ENCODE measurements at regions not wholly inside any gene's neighbourhood (a gene's known extent, or its start where the extent isn't known, plus 50 kb on each side); places are given as distances from the start of the nearest gene placed in this dataset.

DNA sequence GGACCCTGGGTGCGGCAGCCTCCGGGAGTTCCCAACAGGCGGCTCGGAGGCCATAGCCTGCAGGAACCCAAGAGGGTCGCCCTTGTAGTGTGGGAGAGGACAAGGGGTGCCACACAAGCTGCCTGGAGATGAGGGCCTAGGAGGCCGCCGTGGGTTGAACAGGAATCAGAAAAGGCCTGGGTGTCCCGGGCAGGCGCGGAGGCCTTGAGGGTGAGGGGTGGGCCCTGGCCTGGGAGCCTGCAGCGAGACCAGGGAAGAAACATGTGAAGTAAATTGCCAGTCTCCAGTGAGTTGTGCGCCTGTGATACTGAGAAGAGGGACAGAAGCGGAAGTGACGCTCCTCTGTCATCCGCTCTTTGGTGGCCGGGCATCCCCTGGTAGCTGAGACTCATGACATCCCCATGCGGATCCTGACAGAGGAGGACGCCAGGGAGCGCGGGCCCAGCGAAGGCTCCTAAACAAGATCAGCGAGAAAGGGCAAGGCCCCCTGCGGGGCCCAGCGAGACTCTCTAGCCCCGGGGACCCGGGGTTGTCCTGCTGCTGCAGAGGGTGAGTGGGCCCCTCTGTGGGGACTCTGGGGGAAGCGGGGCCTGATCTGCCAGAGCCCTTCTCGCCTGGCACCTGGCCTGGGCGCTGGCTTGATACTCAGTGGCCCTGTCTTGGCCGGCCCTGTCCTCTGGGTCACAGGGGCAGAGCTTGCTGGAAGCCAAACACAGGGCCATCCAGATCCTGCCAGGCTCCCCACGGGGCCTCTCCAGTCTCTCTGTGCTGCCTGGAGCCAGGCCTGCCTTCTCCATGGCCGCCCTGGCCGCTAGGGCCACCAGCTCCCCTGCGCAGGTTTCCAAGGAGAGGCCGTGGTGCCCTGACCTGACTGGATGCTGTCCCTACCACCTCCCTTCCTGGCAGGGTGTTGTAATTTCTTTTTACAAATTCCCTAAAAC lies 788.4 kb downstream of the TLE4 start:
- Histone ChIP-seq H3K4me1 (ENCODE audit: control insufficient read depth, insufficient read depth, low read length, poor library complexity, severe bottlenecking) (no peaks in the 10 kb centered on the region), H3K27ac (ENCODE audit: low read depth, low read length, severe bottlenecking) (no peak overlapping the region)

GRCh38 chr9:80359291-80359690 lies 787.5 kb downstream of the TLE4 start:
- H3K4me3 ChIP-seq (ENCODE audit: extremely low read depth, insufficient read depth, low read length, poor library complexity, severe bottlenecking), result no peak overlapping the region
- H3K9me3 ChIP-seq (ENCODE audit: control insufficient read depth, low read length), result no peaks in the 10 kb centered on the region
- H3K4me1 ChIP-seq (ENCODE audit: control insufficient read depth, insufficient read depth, low read length, poor library complexity, severe bottlenecking), result no peaks in the 10 kb centered on the region
- 92 to 100% methylated on average over 9 of the region's 11 CpGs for WGBS, 2 experiments (ENCODE audit: insufficient coverage in 2 of 2)
- no peak overlapping the region for H3K27ac ChIP-seq (ENCODE audit: low read depth, low read length, severe bottlenecking)
- no peaks in the 10 kb centered on the region for H3K36me3 ChIP-seq (ENCODE audit: control insufficient read depth, insufficient read depth, low read length)

More for the DNA sequence above, 788.4 kb downstream of the TLE4 start:
- H3K9me3 ChIP-seq (ENCODE audit: control insufficient read depth, low read length), result no peaks in the 10 kb centered on the region
- H3K36me3 ChIP-seq (ENCODE audit: control insufficient read depth, insufficient read depth, low read length), result no peaks in the 10 kb centered on the region
- no peak overlapping the region for H3K4me3 ChIP-seq (ENCODE audit: extremely low read depth, insufficient read depth, low read length, poor library complexity, severe bottlenecking)
- WGBS, 2 experiments (ENCODE audit: insufficient coverage in 2 of 2), result 93% methylated on average over 32 to 35 of the region's 35 CpGs

- no CpG with 5 or more reads among the region's 2 CpGs for WGBS, 2 experiments (ENCODE audit: insufficient coverage in 2 of 2)
- no peak overlapping the region for H3K27ac ChIP-seq (ENCODE audit: low read depth, low read length, severe bottlenecking)
- H3K9me3 ChIP-seq (ENCODE audit: control insufficient read depth, low read length), result no peaks in the 10 kb centered on the region
- H3K36me3 ChIP-seq (ENCODE audit: control insufficient read depth, insufficient read depth, low read length), result no peaks in the 10 kb centered on the region
- H3K4me3 ChIP-seq (ENCODE audit: extremely low read depth, insufficient read depth, low read length, poor library complexity, severe bottlenecking), result no peak overlapping the region
- no peaks in the 10 kb centered on the region for H3K4me1 ChIP-seq (ENCODE audit: control insufficient read depth, insufficient read depth, low read length, poor library complexity, severe bottlenecking)
These were observed 781.2 kb downstream of the TLE4 start for GRCh38 chr9:80352967-80353366.

DNA sequence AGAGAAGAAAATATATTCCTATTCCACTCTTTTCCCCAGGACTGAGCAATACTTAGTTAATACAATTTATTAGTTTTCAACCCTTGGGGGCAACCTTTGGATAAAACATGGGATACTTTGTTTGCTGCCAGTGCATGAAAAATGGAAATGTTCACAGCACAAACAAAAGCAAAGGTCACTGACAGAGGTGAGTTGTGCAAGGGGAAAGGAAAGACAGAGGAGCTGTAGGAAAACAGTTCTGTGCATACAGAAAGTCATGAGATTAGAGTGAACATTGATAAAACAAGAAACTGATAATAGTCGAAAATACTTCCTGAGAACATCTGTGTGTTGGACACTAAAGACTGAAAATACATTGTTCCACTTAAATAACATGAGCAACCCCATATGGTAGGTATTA lies 779.8 kb downstream of the TLE4 start:
- H3K4me1 ChIP-seq (ENCODE audit: control insufficient read depth, insufficient read depth, low read length, poor library complexity, severe bottlenecking), result no peaks in the 10 kb centered on the region
- H3K4me3 ChIP-seq (ENCODE audit: extremely low read depth, insufficient read depth, low read length, poor library complexity, severe bottlenecking), result no peak overlapping the region
- WGBS, 2 experiments (ENCODE audit: insufficient coverage in 2 of 2), result no CpG with 5 or more reads among the region's 1 CpG
- no peaks in the 10 kb centered on the region for H3K36me3 ChIP-seq (ENCODE audit: control insufficient read depth, insufficient read depth, low read length)
- H3K9me3 ChIP-seq (ENCODE audit: control insufficient read depth, low read length), result no peaks in the 10 kb centered on the region
- no peak overlapping the region for H3K27ac ChIP-seq (ENCODE audit: low read depth, low read length, severe bottlenecking)

DNA sequence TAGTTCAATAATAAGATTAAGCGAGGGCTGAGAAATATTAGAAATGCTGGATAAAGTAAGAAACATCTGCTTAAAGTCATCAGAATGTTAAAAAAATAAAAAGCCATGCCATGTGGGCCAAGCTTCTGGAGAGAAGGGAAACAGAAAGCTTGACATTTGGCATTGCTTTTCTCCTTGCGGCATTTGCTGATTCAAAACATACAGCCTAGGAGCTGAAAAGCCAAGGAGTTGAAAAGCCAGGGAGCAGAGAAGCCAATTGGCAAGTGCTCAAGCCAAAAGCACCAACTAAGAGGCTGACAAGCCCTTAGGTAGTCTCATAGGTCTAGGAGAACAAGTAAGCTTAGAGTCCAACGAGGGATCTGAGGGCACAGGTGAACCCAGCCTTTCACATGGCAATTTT lies 754.3 kb downstream of the TLE4 start:
- no peaks in the 10 kb centered on the region for H3K36me3 ChIP-seq (ENCODE audit: control insufficient read depth, insufficient read depth, low read length)
- H3K4me1 ChIP-seq (ENCODE audit: control insufficient read depth, insufficient read depth, low read length, poor library complexity, severe bottlenecking), result no peaks in the 10 kb centered on the region
- no peak overlapping the region for H3K4me3 ChIP-seq (ENCODE audit: extremely low read depth, insufficient read depth, low read length, poor library complexity, severe bottlenecking)
- WGBS, 2 experiments (ENCODE audit: insufficient coverage in 2 of 2), result 85 to 86% methylated on average over 2 to 3 of the region's 3 CpGs
- H3K9me3 ChIP-seq (ENCODE audit: control insufficient read depth, low read length), result no peaks in the 10 kb centered on the region
- H3K27ac ChIP-seq (ENCODE audit: low read depth, low read length, severe bottlenecking), result no peak overlapping the region

- H3K36me3 ChIP-seq (ENCODE audit: control insufficient read depth, insufficient read depth, low read length), result no peaks in the 10 kb centered on the region
- no peaks in the 10 kb centered on the region for H3K4me1 ChIP-seq (ENCODE audit: control insufficient read depth, insufficient read depth, low read length, poor library complexity, severe bottlenecking)
- WGBS, 2 experiments (ENCODE audit: insufficient coverage in 2 of 2), result 96% methylated on average over 2 of the region's 3 CpGs; no CpG with 5 or more reads in 1 of the 2 experiments
- H3K4me3 ChIP-seq (ENCODE audit: extremely low read depth, insufficient read depth, low read length, poor library complexity, severe bottlenecking), result no peak overlapping the region
- H3K27ac ChIP-seq (ENCODE audit: low read depth, low read length, severe bottlenecking), result no peak overlapping the region
- H3K9me3 ChIP-seq (ENCODE audit: control insufficient read depth, low read length), result no peaks in the 10 kb centered on the region
These were observed 749.2 kb downstream of the TLE4 start for GRCh38 chr9:80320916-80321315.

GRCh38 chr9:80320480-80320879 lies 748.7 kb downstream of the TLE4 start:
- Histone ChIP-seq H3K4me3 (ENCODE audit: extremely low read depth, insufficient read depth, low read length, poor library complexity, severe bottlenecking) (no peak overlapping the region), H3K4me1 (ENCODE audit: control insufficient read depth, insufficient read depth, low read length, poor library complexity, severe bottlenecking) (no peaks in the 10 kb centered on the region), H3K9me3 (ENCODE audit: control insufficient read depth, low read length) (no peaks in the 10 kb centered on the region), H3K36me3 (ENCODE audit: control insufficient read depth, insufficient read depth, low read length) (no peaks in the 10 kb centered on the region), H3K27ac (ENCODE audit: low read depth, low read length, severe bottlenecking) (no peak overlapping the region)
- WGBS, 2 experiments (ENCODE audit: insufficient coverage in 2 of 2), result 96% methylated on average over 4 of the region's 4 CpGs; no CpG with 5 or more reads in 1 of the 2 experiments

DNA sequence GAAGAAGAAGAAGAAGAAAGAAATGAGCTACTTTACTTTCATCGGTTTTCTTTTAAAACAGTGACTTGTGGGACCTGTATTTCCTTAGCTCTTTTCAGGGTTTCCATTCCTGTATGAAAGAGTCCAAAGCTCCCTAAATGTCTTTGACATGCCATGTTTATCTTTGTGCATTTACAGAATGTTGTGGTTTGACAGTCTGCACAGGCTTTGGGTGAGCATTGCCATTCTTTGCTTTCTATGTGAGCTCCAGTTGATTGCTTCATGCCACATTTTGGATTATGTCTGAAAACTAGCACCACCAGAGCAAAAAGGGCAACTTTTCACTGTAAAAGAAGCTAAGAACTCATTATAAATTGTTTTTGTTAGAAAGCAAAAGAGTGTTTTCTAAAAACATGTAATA lies 733.4 kb downstream of the TLE4 start:
- WGBS, 2 experiments (ENCODE audit: insufficient coverage in 2 of 2), result no CpG with 5 or more reads among the region's 1 CpG
- H3K4me1 ChIP-seq (ENCODE audit: control insufficient read depth, insufficient read depth, low read length, poor library complexity, severe bottlenecking), result no peaks in the 10 kb centered on the region
- H3K27ac ChIP-seq (ENCODE audit: low read depth, low read length, severe bottlenecking), result no peak overlapping the region
- no peak overlapping the region for H3K4me3 ChIP-seq (ENCODE audit: extremely low read depth, insufficient read depth, low read length, poor library complexity, severe bottlenecking)
- no peaks in the 10 kb centered on the region for H3K36me3 ChIP-seq (ENCODE audit: control insufficient read depth, insufficient read depth, low read length)
- H3K9me3 ChIP-seq (ENCODE audit: control insufficient read depth, low read length), result no peaks in the 10 kb centered on the region

DNA sequence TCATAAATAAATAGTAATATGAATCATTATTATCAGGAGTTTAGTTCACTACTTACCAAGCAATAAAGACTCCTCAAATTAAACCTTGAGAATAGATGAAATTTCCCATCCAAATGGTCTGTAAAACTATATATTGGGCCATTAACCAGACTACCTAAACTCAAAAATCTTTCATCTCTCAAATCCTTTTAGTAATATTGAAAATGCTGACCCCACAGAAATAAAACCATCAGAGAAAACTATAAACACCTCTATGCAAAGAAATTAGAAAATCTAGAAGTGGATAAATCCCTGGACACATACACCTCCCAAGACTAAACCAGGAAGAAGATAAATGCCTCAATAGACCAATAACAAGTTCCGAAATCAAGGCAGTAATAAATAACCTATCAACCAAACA lies 723.2 kb downstream of the TLE4 start:
- Histone ChIP-seq H3K4me1 (ENCODE audit: control insufficient read depth, insufficient read depth, low read length, poor library complexity, severe bottlenecking) (no peaks in the 10 kb centered on the region), H3K27ac (ENCODE audit: low read depth, low read length, severe bottlenecking) (no peak overlapping the region), H3K9me3 (ENCODE audit: control insufficient read depth, low read length) (no peaks in the 10 kb centered on the region), H3K36me3 (ENCODE audit: control insufficient read depth, insufficient read depth, low read length) (no peaks in the 10 kb centered on the region), H3K4me3 (ENCODE audit: extremely low read depth, insufficient read depth, low read length, poor library complexity, severe bottlenecking) (no peak overlapping the region)
- WGBS, 2 experiments (ENCODE audit: insufficient coverage in 2 of 2), result no CpG with 5 or more reads among the region's 1 CpG

DNA sequence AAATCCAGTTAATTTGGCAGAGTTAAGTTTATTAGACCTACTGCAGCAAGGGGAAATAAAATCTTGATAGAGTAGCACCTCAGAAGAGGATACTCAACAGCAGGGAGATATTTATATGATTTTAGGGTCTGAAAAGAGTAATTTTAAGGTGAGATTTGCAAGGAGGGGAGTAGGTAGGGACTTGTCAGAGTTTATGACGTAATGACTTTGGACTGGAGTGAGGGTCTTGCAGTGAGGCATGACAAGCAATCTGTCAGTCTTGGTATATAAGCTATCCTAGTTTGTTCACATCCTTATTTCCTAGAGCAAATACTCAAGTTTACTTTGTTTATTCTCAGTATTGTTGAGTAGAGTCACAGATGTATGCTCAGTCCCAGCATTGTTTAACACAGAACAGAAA lies 722.6 kb downstream of the TLE4 start:
- no peaks in the 10 kb centered on the region for H3K4me1 ChIP-seq (ENCODE audit: control insufficient read depth, insufficient read depth, low read length, poor library complexity, severe bottlenecking)
- no peaks in the 10 kb centered on the region for H3K36me3 ChIP-seq (ENCODE audit: control insufficient read depth, insufficient read depth, low read length)
- 83 to 100% methylated on average over 1 of the region's 1 CpG for WGBS, 2 experiments (ENCODE audit: insufficient coverage in 2 of 2)
- no peak overlapping the region for H3K27ac ChIP-seq (ENCODE audit: low read depth, low read length, severe bottlenecking)
- H3K4me3 ChIP-seq (ENCODE audit: extremely low read depth, insufficient read depth, low read length, poor library complexity, severe bottlenecking), result no peak overlapping the region
- no peaks in the 10 kb centered on the region for H3K9me3 ChIP-seq (ENCODE audit: control insufficient read depth, low read length)

DNA sequence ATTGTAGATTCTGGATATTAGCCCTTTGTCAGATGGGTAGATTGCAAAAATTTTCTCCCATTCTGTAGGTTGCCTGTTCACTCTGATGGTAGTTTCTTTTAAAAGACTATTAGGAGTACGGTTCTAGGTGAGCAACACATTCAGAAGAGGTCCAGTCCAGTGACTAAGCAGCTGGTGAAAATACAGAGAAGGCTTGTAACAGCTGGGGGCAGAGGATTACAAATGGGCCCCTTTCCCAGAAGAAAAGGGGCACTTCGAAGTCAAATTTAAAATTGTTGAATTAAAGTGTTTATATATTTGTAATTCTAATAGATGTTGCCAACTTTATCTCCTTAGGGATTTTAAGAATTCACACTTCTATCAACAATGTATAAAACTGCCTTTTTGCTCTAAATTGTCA lies 720.5 kb downstream of the TLE4 start:
- no peaks in the 10 kb centered on the region for H3K36me3 ChIP-seq (ENCODE audit: control insufficient read depth, insufficient read depth, low read length)
- 92 to 100% methylated on average over 1 of the region's 2 CpGs for WGBS, 2 experiments (ENCODE audit: insufficient coverage in 2 of 2)
- H3K4me1 ChIP-seq (ENCODE audit: control insufficient read depth, insufficient read depth, low read length, poor library complexity, severe bottlenecking), result no peaks in the 10 kb centered on the region
- no peaks in the 10 kb centered on the region for H3K9me3 ChIP-seq (ENCODE audit: control insufficient read depth, low read length)
- no peak overlapping the region for H3K4me3 ChIP-seq (ENCODE audit: extremely low read depth, insufficient read depth, low read length, poor library complexity, severe bottlenecking)
- no peak overlapping the region for H3K27ac ChIP-seq (ENCODE audit: low read depth, low read length, severe bottlenecking)
